Lower leg skin (tissue), 3 donors: ENCODE measurements at regions not wholly inside any gene's neighbourhood (a gene's known extent, or its start where the extent isn't known, plus 50 kb on each side); places are given as distances from the start of the nearest gene placed in this dataset.

Source experiments
- CTCF ChIP-seq, 3 donors: fragments of 450-650 bp; IDR thresholded peaks; one replicate each; pipeline ENCODE4 v1.5.1; 2016; ENCODE audit warnings: antibody characterized with exemption in 3 of 3, mild to moderate bottlenecking in 3 of 3, moderate library complexity in 2 of 3
- POLR2A ChIP-seq, 2 donors: fragments of 450-650 bp; IDR thresholded peaks; one replicate each; pipeline ENCODE4 v1.6.1; 2016 to 2017; ENCODE audit warnings: antibody characterized with exemption in 2 of 2, mild to moderate bottlenecking in 1 of 2, moderate library complexity in 1 of 2

GRCh38 chr6:105990151-105990550, 96.0 kb upstream of the PRDM1 start:
- TF ChIP-seq CTCF (IDR thresholded peaks at IDR 0.05), result no peak
- TF ChIP-seq POLR2A (IDR thresholded peaks at IDR 0.05), result no peak
